DND-41 (cell line): ENCODE measurements at regions not wholly inside any gene's neighbourhood (a gene's known extent, or its start where the extent isn't known, plus 50 kb on each side); places are given as distances from the start of the nearest gene placed in this dataset.
"Not testable (repeated sequence)": the region's sequence is repeated elsewhere in the genome, so short reads cannot be mapped to it uniquely, and the experiment has no call there.

Experiments
- ATAC-seq: fragments of 200-7000 bp; cut with Tn5 transposase; 3 replicates; pipeline ENCODE4 v1.9.1; 2021; ENCODE audit warnings: low read depth; ENCODE audit not compliant: insufficient read depth
- DNase-seq: peaks from one replicate; pipeline ENCODE4 v3.0.0-alpha.2; 2020
- H2AFZ ChIP-seq: 2 replicates; pipeline ENCODE4 v1.6.0; 2012; ENCODE audit warnings: low read depth, low read length
- H3K27ac ChIP-seq: 2 replicates; pipeline ENCODE4 v1.5.1; 2012; ENCODE audit warnings: low read length, inconsistent platforms
- H3K27me3 ChIP-seq: fragments of 200-600 bp; sonication (generic); 2 replicates; pipeline ENCODE4 v1.6.0; 2012; ENCODE audit warnings: low read length, mild to moderate bottlenecking, inconsistent platforms; ENCODE audit not compliant: insufficient read depth, poor library complexity
- H3K36me3 ChIP-seq: 2 replicates; pipeline ENCODE4 v1.5.1; 2012; ENCODE audit warnings: low read length, inconsistent platforms; ENCODE audit not compliant: insufficient read depth
- H3K4me1 ChIP-seq: 2 replicates; pipeline ENCODE4 v1.5.1; 2012; ENCODE audit warnings: mild to moderate bottlenecking, low read length; ENCODE audit not compliant: insufficient read depth
- H3K4me2 ChIP-seq: 2 replicates; pipeline ENCODE4 v1.6.0; 2012; ENCODE audit warnings: mild to moderate bottlenecking, moderate library complexity, low read length, inconsistent platforms; ENCODE audit not compliant: insufficient read depth
- H3K4me3 ChIP-seq, 2 experiments: fragments of 200-600 bp in 1 of 2; shearing (Covaris generic) in 1 of 2; 2 replicates each; pipeline ENCODE4 v1.5.1; 2012 to 2016; ENCODE audit warnings: inconsistent platforms in 2 of 2, low read length in 2 of 2, mild to moderate bottlenecking in 2 of 2, low read depth in 1 of 2, moderate library complexity in 1 of 2
- H3K79me2 ChIP-seq: 2 replicates; pipeline ENCODE4 v1.6.0; 2012; ENCODE audit warnings: low read length, inconsistent platforms; ENCODE audit not compliant: insufficient read depth
- H3K9ac ChIP-seq: 2 replicates; pipeline ENCODE4 v1.6.0; 2012; ENCODE audit warnings: low read depth, mild to moderate bottlenecking, inconsistent platforms, low read length, moderate library complexity
- H3K9me3 ChIP-seq: 2 replicates; pipeline ENCODE4 v1.5.1; 2012; ENCODE audit warnings: low read length, moderate library complexity, mild to moderate bottlenecking, inconsistent platforms; ENCODE audit not compliant: insufficient read depth, severe bottlenecking
- H4K20me1 ChIP-seq: 2 replicates; pipeline ENCODE4 v1.6.0; 2012; ENCODE audit warnings: low read length; ENCODE audit not compliant: insufficient read depth
- CTCF ChIP-seq: IDR thresholded peaks from 2 replicates; pipeline ENCODE4 v1.5.1; 2012; ENCODE audit warnings: borderline replicate concordance, low read length, moderate library complexity, mild to moderate bottlenecking; ENCODE audit not compliant: poor library complexity, severe bottlenecking; ENCODE audit errors: extremely low read depth
- EZH2 ChIP-seq: IDR thresholded peaks from 3 replicates; pipeline ENCODE4 v1.6.1; 2012; ENCODE audit warnings: borderline replicate concordance, low read depth, mild to moderate bottlenecking, moderate library complexity, low read length, inconsistent platforms; ENCODE audit not compliant: severe bottlenecking

- no peaks in the 10 kb centered on the region for H3K79me2 ChIP-seq
- ATAC-seq = no peak
- no peaks in the 10 kb centered on the region for H3K36me3 ChIP-seq
- H3K9me3 ChIP-seq = no peaks in the 10 kb centered on the region
- no peak overlapping the region for H3K4me2 ChIP-seq
- no peaks in the 10 kb centered on the region for H3K27me3 ChIP-seq
- no peak overlapping the region for H2AFZ ChIP-seq
- H4K20me1 ChIP-seq = no peaks in the 10 kb centered on the region
- peaks cover 6% of the 10 kb centered on the region for H3K4me1 ChIP-seq
- H3K4me3 ChIP-seq = no peak overlapping the region
- DNase-seq = no peak
- H3K9ac ChIP-seq = no peak overlapping the region
- TF ChIP-seq CTCF (no peak), EZH2 (no peak)
- H3K27ac ChIP-seq = no peak overlapping the region
Measured at GRCh38 chrX:35626124-35626523, 172.0 kb upstream of the MAGEB16 start.

- not testable (repeated sequence) for H3K4me2 ChIP-seq, H3K27me3 ChIP-seq, H4K20me1 ChIP-seq, H3K27ac ChIP-seq, DNase-seq, H3K9ac ChIP-seq, ATAC-seq, H3K4me3 ChIP-seq, H3K4me1 ChIP-seq, H3K9me3 ChIP-seq, H3K36me3 ChIP-seq, H2AFZ ChIP-seq, H3K79me2 ChIP-seq
Measured at GRCh38 chrX:35635971-35636370, 162.2 kb upstream of the MAGEB16 start.

- DNase-seq (no peak), ATAC-seq (no peak)
- H3K4me2 ChIP-seq = no peak overlapping the region
- H4K20me1 ChIP-seq = no peaks in the 10 kb centered on the region
- H3K4me3 ChIP-seq = no peak overlapping the region
- H3K27ac ChIP-seq = no peak overlapping the region
- H3K79me2 ChIP-seq = no peaks in the 10 kb centered on the region
- H3K4me1 ChIP-seq = no peaks in the 10 kb centered on the region
- no peaks in the 10 kb centered on the region for H3K27me3 ChIP-seq
- H3K36me3 ChIP-seq = no peaks in the 10 kb centered on the region
- no peaks in the 10 kb centered on the region for H3K9me3 ChIP-seq
- TF ChIP-seq EZH2 = no peak
- no peak for TF ChIP-seq CTCF
- H2AFZ ChIP-seq = no peak overlapping the region
- no peak overlapping the region for H3K9ac ChIP-seq
Measured at GRCh38 chrX:35664833-35665232, 133.3 kb upstream of the MAGEB16 start.

- Histone ChIP-seq H3K36me3 (no peaks in the 10 kb centered on the region), H3K27ac (no peak overlapping the region), H3K9me3 (no peaks in the 10 kb centered on the region), H3K79me2 (no peaks in the 10 kb centered on the region), H3K9ac (no peak overlapping the region), H3K27me3 (no peaks in the 10 kb centered on the region), H2AFZ (no peak overlapping the region), H3K4me1 (no peaks in the 10 kb centered on the region), H3K4me3 (no peak overlapping the region), H4K20me1 (no peaks in the 10 kb centered on the region), H3K4me2 (no peak overlapping the region)
- TF ChIP-seq EZH2 = no peak
- no peak for TF ChIP-seq CTCF
- DNase-seq (no peak), ATAC-seq (no peak)
Measured at GRCh38 chrX:35665311-35665710, 132.8 kb upstream of the MAGEB16 start.
